ENCODE measurements at regions not wholly inside any gene's neighbourhood (a gene's known extent, or its start where the extent isn't known, plus 50 kb on each side); places are given as distances from the start of the nearest gene placed in this dataset.
"Not testable (repeated sequence)": the region's sequence is repeated elsewhere in the genome, so short reads cannot be mapped to it uniquely, and the experiment has no call there.

- no peak for TF ChIP-seq CTCF (IDR thresholded peaks at IDR 0.05; ENCODE audit: control insufficient read depth, insufficient read depth, low read depth, low read length, missing control alignments)
- no peak overlapping the region for H3K4me3 ChIP-seq (ENCODE audit: control insufficient read depth, low read depth, low read length)
- DNase-seq (ENCODE audit: low read depth) = no peak
Measured at GRCh38 chr16:88202207-88202745, 180.5 kb upstream of the ZNF469 start.

- DNase-seq (ENCODE audit: low read depth); H3K4me3 ChIP-seq (ENCODE audit: control insufficient read depth, low read depth, low read length): not testable (repeated sequence)
Measured at GRCh38 chr16:88202856-88203681, 179.7 kb upstream of the ZNF469 start.

- not testable (repeated sequence) for DNase-seq (ENCODE audit: low read depth)
Measured at GRCh38 chr16:88204131-88205110, 178.3 kb upstream of the ZNF469 start.

GRCh38 chr16:88205482-88205881 is 177.3 kb upstream of the ZNF469 start:
- DNase-seq (ENCODE audit: low read depth); H3K4me3 ChIP-seq (ENCODE audit: control insufficient read depth, low read depth, low read length): not testable (repeated sequence)

More at GRCh38 chr16:88204131-88205110, 178.3 kb upstream of the ZNF469 start:
- H3K4me3 ChIP-seq (ENCODE audit: control insufficient read depth, low read depth, low read length) = not testable (repeated sequence)

- not testable (repeated sequence) for DNase-seq (ENCODE audit: low read depth)
Measured at GRCh38 chr16:88206006-88206405, 176.8 kb upstream of the ZNF469 start.

GRCh38 chr16:88206516-88206915 is 176.2 kb upstream of the ZNF469 start:
- not testable (repeated sequence) for H3K4me3 ChIP-seq (ENCODE audit: control insufficient read depth, low read depth, low read length)

More at GRCh38 chr16:88206006-88206405, 176.8 kb upstream of the ZNF469 start:
- H3K4me3 ChIP-seq (ENCODE audit: control insufficient read depth, low read depth, low read length) = not testable (repeated sequence)

GRCh38 chr16:88208112-88208511 is 174.6 kb upstream of the ZNF469 start:
- TF ChIP-seq CTCF (IDR thresholded peaks at IDR 0.05; ENCODE audit: control insufficient read depth, insufficient read depth, low read depth, low read length, missing control alignments) = no peak
- no peak overlapping the region for H3K4me3 ChIP-seq (ENCODE audit: control insufficient read depth, low read depth, low read length)
- DNase-seq (ENCODE audit: low read depth) = no peak

More at GRCh38 chr16:88206516-88206915, 176.2 kb upstream of the ZNF469 start:
- DNase-seq (ENCODE audit: low read depth) = not testable (repeated sequence)

- not testable (repeated sequence) for DNase-seq (ENCODE audit: low read depth); H3K4me3 ChIP-seq (ENCODE audit: control insufficient read depth, low read depth, low read length)
Measured at GRCh38 chr16:88208776-88209175, 174.0 kb upstream of the ZNF469 start.

GRCh38 chr16:88209579-88209978 is 173.2 kb upstream of the ZNF469 start:
- not testable (repeated sequence) for DNase-seq (ENCODE audit: low read depth); H3K4me3 ChIP-seq (ENCODE audit: control insufficient read depth, low read depth, low read length)

- not testable (repeated sequence) for DNase-seq (ENCODE audit: low read depth); H3K4me3 ChIP-seq (ENCODE audit: control insufficient read depth, low read depth, low read length)
Measured at GRCh38 chr16:88213937-88214336, 168.8 kb upstream of the ZNF469 start.

- not testable (repeated sequence) for H3K4me3 ChIP-seq (ENCODE audit: control insufficient read depth, low read depth, low read length); DNase-seq (ENCODE audit: low read depth)
Measured at GRCh38 chr16:88221001-88221761, 161.6 kb upstream of the ZNF469 start.

- H3K4me3 ChIP-seq (ENCODE audit: control insufficient read depth, low read depth, low read length); DNase-seq (ENCODE audit: low read depth): not testable (repeated sequence)
Measured at GRCh38 chr16:88223696-88224095, 159.1 kb upstream of the ZNF469 start.

GRCh38 chr16:88224131-88224898 is 158.4 kb upstream of the ZNF469 start:
- not testable (repeated sequence) for DNase-seq (ENCODE audit: low read depth); H3K4me3 ChIP-seq (ENCODE audit: control insufficient read depth, low read depth, low read length)

GRCh38 chr16:88225640-88226230 is 157.0 kb upstream of the ZNF469 start:
- not testable (repeated sequence) for DNase-seq (ENCODE audit: low read depth); H3K4me3 ChIP-seq (ENCODE audit: control insufficient read depth, low read depth, low read length)
